ENCODE measurements at regions not wholly inside any gene's neighbourhood (a gene's known extent, or its start where the extent isn't known, plus 50 kb on each side); places are given as distances from the start of the nearest gene placed in this dataset.

DNA sequence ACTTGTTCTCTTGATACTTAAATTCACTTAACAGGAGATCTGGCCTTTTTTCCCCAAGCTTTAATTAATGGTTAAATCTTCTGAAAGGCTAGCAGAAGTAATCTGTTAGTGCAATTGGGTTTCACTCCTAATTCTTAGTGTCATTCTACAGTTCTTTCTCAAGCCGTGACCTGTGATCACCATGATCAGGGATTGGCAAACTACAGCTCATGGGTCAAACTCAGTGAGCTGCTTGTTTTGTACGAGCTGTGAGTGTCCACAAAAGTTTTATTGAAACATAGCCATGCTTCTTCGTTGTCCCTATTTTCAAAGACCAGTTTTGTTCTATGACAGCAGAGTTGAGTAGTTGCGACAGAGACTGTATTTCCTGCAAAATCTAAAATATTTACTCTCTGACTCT lies 109.4 kb upstream of the KCNJ15 start:
- ATAC-seq (ENCODE audit: insufficient read depth, low FRiP score) (no peak), DNase-seq (no peak)
- Histone ChIP-seq H3K9me3 (ENCODE audit: control insufficient read depth in 4 of 4, insufficient read depth in 3 of 4, low read length in 3 of 4) (peaks cover 0 to 1% (median 0%) of the 10 kb centered on the region in 4 donors), H3K27ac (ENCODE audit: low read depth in 1 of 2, low read length in 1 of 2) (no peak overlapping the region), H3K27me3 (ENCODE audit: control insufficient read depth in 3 of 3, insufficient read depth in 3 of 3, low read length in 2 of 3) (no peaks in the 10 kb centered on the region), H3K4me1 (ENCODE audit: control insufficient read depth in 5 of 5, insufficient read depth in 5 of 5, low read length in 5 of 5) (no peaks in the 10 kb centered on the region), H3K9ac (ENCODE audit: insufficient read depth in 1 of 2, low read length in 2 of 2) (no peak overlapping the region), H3K36me3 (ENCODE audit: control insufficient read depth in 4 of 4, insufficient read depth in 4 of 4, low read length in 4 of 4) (no peaks in the 10 kb centered on the region), H3K4me3 (no peak overlapping the region)
- TF ChIP-seq, protein P1, sequence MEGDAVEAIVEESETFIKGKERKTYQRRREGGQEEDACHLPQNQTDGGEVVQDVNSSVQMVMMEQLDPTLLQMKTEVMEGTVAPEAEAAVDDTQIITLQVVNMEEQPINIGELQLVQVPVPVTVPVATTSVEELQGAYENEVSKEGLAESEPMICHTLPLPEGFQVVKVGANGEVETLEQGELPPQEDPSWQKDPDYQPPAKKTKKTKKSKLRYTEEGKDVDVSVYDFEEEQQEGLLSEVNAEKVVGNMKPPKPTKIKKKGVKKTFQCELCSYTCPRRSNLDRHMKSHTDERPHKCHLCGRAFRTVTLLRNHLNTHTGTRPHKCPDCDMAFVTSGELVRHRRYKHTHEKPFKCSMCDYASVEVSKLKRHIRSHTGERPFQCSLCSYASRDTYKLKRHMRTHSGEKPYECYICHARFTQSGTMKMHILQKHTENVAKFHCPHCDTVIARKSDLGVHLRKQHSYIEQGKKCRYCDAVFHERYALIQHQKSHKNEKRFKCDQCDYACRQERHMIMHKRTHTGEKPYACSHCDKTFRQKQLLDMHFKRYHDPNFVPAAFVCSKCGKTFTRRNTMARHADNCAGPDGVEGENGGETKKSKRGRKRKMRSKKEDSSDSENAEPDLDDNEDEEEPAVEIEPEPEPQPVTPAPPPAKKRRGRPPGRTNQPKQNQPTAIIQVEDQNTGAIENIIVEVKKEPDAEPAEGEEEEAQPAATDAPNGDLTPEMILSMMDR (IDR thresholded peaks at IDR 0.05; ENCODE audit: control extremely low read depth, extremely low read depth), result no peak
- WGBS, 2 donors, result 79 to 80% methylated on average over 4 of the region's 4 CpGs

GRCh38 chr21:38148046-38148445 lies 108.7 kb upstream of the KCNJ15 start:
- 37 to 54% methylated on average over 1 of the region's 1 CpG for WGBS, 2 donors
- Histone ChIP-seq H3K4me1 (ENCODE audit: control insufficient read depth in 5 of 5, insufficient read depth in 5 of 5, low read length in 5 of 5) (no peaks in the 10 kb centered on the region), H3K36me3 (ENCODE audit: control insufficient read depth in 4 of 4, insufficient read depth in 4 of 4, low read length in 4 of 4) (no peaks in the 10 kb centered on the region), H3K27me3 (ENCODE audit: control insufficient read depth in 3 of 3, insufficient read depth in 3 of 3, low read length in 2 of 3) (no peaks in the 10 kb centered on the region), H3K4me3 (no peak overlapping the region), H3K9me3 (ENCODE audit: control insufficient read depth in 4 of 4, insufficient read depth in 3 of 4, low read length in 3 of 4) (peaks cover 0 to 1% (median 0%) of the 10 kb centered on the region in 4 donors), H3K9ac (ENCODE audit: insufficient read depth in 1 of 2, low read length in 2 of 2) (no peak overlapping the region), H3K27ac (ENCODE audit: low read depth in 1 of 2, low read length in 1 of 2) (no peak overlapping the region)
- TF ChIP-seq, protein P1 (IDR thresholded peaks at IDR 0.05; ENCODE audit: control extremely low read depth, extremely low read depth), result no peak
- no peak for ATAC-seq (ENCODE audit: insufficient read depth, low FRiP score)
- no peak for DNase-seq

- peaks cover 0 to 1% (median 0%) of the 10 kb centered on the region in 4 donors for H3K9me3 ChIP-seq (ENCODE audit: control insufficient read depth in 4 of 4, insufficient read depth in 3 of 4, low read length in 3 of 4)
- ATAC-seq (ENCODE audit: insufficient read depth, low FRiP score) (no peak), DNase-seq (no peak)
- H3K9ac ChIP-seq (ENCODE audit: insufficient read depth in 1 of 2, low read length in 2 of 2), result no peak overlapping the region
- WGBS, 2 donors, result 88 to 97% methylated on average over 1 of the region's 1 CpG
- peaks cover 0 to 2% (median 0%) of the 10 kb centered on the region in 3 donors for H3K27me3 ChIP-seq (ENCODE audit: control insufficient read depth in 3 of 3, insufficient read depth in 3 of 3, low read length in 2 of 3)
- no peaks in the 10 kb centered on the region for H3K36me3 ChIP-seq (ENCODE audit: control insufficient read depth in 4 of 4, insufficient read depth in 4 of 4, low read length in 4 of 4)
- H3K4me1 ChIP-seq (ENCODE audit: control insufficient read depth in 5 of 5, insufficient read depth in 5 of 5, low read length in 5 of 5), result no peaks in the 10 kb centered on the region
- H3K4me3 ChIP-seq, result no peak overlapping the region
- TF ChIP-seq, protein P1 (IDR thresholded peaks at IDR 0.05; ENCODE audit: control extremely low read depth, extremely low read depth), result no peak
- no peak overlapping the region for H3K27ac ChIP-seq (ENCODE audit: low read depth in 1 of 2, low read length in 1 of 2)
Observed at GRCh38 chr21:38151021-38151645, 105.7 kb upstream of the KCNJ15 start.

GRCh38 chr21:38156200-38156599 lies 100.6 kb upstream of the KCNJ15 start:
- WGBS, 2 donors, result 85 to 96% methylated on average over 2 of the region's 2 CpGs
- Histone ChIP-seq H3K9ac (ENCODE audit: insufficient read depth in 1 of 2, low read length in 2 of 2) (no peak overlapping the region), H3K4me1 (ENCODE audit: control insufficient read depth in 5 of 5, insufficient read depth in 5 of 5, low read length in 5 of 5) (no peaks in the 10 kb centered on the region), H3K36me3 (ENCODE audit: control insufficient read depth in 4 of 4, insufficient read depth in 4 of 4, low read length in 4 of 4) (no peaks in the 10 kb centered on the region), H3K4me3 (no peak overlapping the region), H3K27ac (ENCODE audit: low read depth in 1 of 2, low read length in 1 of 2) (no peak overlapping the region), H3K9me3 (ENCODE audit: control insufficient read depth in 4 of 4, insufficient read depth in 3 of 4, low read length in 3 of 4) (no peaks in the 10 kb centered on the region), H3K27me3 (ENCODE audit: control insufficient read depth in 3 of 3, insufficient read depth in 3 of 3, low read length in 2 of 3) (peaks cover 0 to 2% (median 0%) of the 10 kb centered on the region in 3 donors)
- TF ChIP-seq, protein P1 (IDR thresholded peaks at IDR 0.05; ENCODE audit: control extremely low read depth, extremely low read depth), result no peak
- DNase-seq, result no peak
- ATAC-seq (ENCODE audit: insufficient read depth, low FRiP score), result no peak

All from lung (tissue), 11 donors.